ENCODE measurements at regions not wholly inside any gene's neighbourhood (a gene's known extent, or its start where the extent isn't known, plus 50 kb on each side); places are given as distances from the start of the nearest gene placed in this dataset.
"Not testable (repeated sequence)": the region's sequence is repeated elsewhere in the genome, so short reads cannot be mapped to it uniquely, and the experiment has no call there.

GRCh38 chr11:31955838-31956237 is 135.0 kb upstream of the RCN1 start:
- H3K4me3 ChIP-seq (ENCODE audit: low read length) = no peak overlapping the region
- H4K20me1 ChIP-seq (ENCODE audit: insufficient read depth) = no peaks in the 10 kb centered on the region
- no peak overlapping the region for H3K27ac ChIP-seq (ENCODE audit: low read length)
- TF ChIP-seq, protein P1, sequence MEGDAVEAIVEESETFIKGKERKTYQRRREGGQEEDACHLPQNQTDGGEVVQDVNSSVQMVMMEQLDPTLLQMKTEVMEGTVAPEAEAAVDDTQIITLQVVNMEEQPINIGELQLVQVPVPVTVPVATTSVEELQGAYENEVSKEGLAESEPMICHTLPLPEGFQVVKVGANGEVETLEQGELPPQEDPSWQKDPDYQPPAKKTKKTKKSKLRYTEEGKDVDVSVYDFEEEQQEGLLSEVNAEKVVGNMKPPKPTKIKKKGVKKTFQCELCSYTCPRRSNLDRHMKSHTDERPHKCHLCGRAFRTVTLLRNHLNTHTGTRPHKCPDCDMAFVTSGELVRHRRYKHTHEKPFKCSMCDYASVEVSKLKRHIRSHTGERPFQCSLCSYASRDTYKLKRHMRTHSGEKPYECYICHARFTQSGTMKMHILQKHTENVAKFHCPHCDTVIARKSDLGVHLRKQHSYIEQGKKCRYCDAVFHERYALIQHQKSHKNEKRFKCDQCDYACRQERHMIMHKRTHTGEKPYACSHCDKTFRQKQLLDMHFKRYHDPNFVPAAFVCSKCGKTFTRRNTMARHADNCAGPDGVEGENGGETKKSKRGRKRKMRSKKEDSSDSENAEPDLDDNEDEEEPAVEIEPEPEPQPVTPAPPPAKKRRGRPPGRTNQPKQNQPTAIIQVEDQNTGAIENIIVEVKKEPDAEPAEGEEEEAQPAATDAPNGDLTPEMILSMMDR (IDR thresholded peaks at IDR 0.05; ENCODE audit: poor library complexity, severe bottlenecking) = no peak
- no peak for TF ChIP-seq EP300 (conservative IDR thresholded peaks at IDR 0.05; ENCODE audit: poor library complexity, severe bottlenecking)
- TF ChIP-seq, protein P2, sequence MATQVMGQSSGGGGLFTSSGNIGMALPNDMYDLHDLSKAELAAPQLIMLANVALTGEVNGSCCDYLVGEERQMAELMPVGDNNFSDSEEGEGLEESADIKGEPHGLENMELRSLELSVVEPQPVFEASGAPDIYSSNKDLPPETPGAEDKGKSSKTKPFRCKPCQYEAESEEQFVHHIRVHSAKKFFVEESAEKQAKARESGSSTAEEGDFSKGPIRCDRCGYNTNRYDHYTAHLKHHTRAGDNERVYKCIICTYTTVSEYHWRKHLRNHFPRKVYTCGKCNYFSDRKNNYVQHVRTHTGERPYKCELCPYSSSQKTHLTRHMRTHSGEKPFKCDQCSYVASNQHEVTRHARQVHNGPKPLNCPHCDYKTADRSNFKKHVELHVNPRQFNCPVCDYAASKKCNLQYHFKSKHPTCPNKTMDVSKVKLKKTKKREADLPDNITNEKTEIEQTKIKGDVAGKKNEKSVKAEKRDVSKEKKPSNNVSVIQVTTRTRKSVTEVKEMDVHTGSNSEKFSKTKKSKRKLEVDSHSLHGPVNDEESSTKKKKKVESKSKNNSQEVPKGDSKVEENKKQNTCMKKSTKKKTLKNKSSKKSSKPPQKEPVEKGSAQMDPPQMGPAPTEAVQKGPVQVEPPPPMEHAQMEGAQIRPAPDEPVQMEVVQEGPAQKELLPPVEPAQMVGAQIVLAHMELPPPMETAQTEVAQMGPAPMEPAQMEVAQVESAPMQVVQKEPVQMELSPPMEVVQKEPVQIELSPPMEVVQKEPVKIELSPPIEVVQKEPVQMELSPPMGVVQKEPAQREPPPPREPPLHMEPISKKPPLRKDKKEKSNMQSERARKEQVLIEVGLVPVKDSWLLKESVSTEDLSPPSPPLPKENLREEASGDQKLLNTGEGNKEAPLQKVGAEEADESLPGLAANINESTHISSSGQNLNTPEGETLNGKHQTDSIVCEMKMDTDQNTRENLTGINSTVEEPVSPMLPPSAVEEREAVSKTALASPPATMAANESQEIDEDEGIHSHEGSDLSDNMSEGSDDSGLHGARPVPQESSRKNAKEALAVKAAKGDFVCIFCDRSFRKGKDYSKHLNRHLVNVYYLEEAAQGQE (IDR thresholded peaks at IDR 0.05; ENCODE audit: borderline replicate concordance) = no peak
- no peak for TF ChIP-seq POLR2AphosphoS5 (IDR thresholded peaks at IDR 0.05)
- H3K36me3 ChIP-seq (ENCODE audit: insufficient read depth, low read length) = no peaks in the 10 kb centered on the region
- H3K9ac ChIP-seq (ENCODE audit: low read length) = no peak overlapping the region
- H3F3A ChIP-seq (ENCODE audit: insufficient read depth, low read length, poor library complexity, severe bottlenecking) = no peaks in the 10 kb centered on the region
- H3K79me2 ChIP-seq (replicated peaks; ENCODE audit: insufficient read depth, low read length) = no peaks in the 10 kb centered on the region
- no peak overlapping the region for H2AFZ ChIP-seq (ENCODE audit: low read depth, low read length)
- H3K4me2 ChIP-seq (ENCODE audit: low read length) = no peak overlapping the region
- H3K9me3 ChIP-seq (ENCODE audit: low read length) = no peaks in the 10 kb centered on the region
- H3K27me3 ChIP-seq (ENCODE audit: insufficient read depth, low read depth, low read length) = no peaks in the 10 kb centered on the region
- no peaks in the 10 kb centered on the region for H3K9me2 ChIP-seq (ENCODE audit: insufficient read depth, low read length)

DNA sequence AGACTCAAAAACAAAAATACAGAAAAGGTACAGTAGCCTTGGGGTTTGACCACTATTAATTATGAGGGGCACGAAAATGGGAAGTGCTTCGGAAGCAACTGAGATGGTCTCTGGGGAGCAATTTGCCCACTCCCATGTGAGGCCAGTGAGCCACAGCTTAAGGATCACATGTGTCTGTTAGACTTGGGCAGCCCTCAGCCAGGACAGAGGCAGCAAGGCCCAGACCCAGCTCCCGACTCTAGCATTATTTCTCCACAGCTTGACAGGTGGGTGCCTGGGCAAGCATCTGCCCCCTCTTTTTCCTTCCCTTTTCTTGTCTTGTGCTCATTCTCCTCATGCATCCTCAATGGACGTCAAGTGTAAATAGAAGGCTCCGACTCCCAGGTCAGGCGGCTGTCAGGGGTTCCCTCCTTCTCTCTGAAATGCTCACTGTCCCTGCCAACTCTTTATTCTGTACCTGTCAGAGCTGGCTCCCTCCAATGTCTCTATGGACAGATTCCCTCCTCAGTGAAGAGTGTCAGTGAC is 137.0 kb upstream of the RCN1 start:
- no peaks in the 10 kb centered on the region for H3K36me3 ChIP-seq (ENCODE audit: insufficient read depth, low read length)
- no peaks in the 10 kb centered on the region for H3K9me2 ChIP-seq (ENCODE audit: insufficient read depth, low read length)
- H4K20me1 ChIP-seq (ENCODE audit: insufficient read depth) = no peaks in the 10 kb centered on the region
- no peak overlapping the region for H3K4me2 ChIP-seq (ENCODE audit: low read length)
- H3K27ac ChIP-seq (ENCODE audit: low read length) = no peak overlapping the region
- H3K79me2 ChIP-seq (replicated peaks; ENCODE audit: insufficient read depth, low read length) = no peaks in the 10 kb centered on the region
- H2AFZ ChIP-seq (ENCODE audit: low read depth, low read length) = no peak overlapping the region
- H3K9ac ChIP-seq (ENCODE audit: low read length) = no peak overlapping the region
- no peak overlapping the region for H3K4me3 ChIP-seq (ENCODE audit: low read length)
- H3F3A ChIP-seq (ENCODE audit: insufficient read depth, low read length, poor library complexity, severe bottlenecking) = no peaks in the 10 kb centered on the region
- H3K27me3 ChIP-seq (ENCODE audit: insufficient read depth, low read depth, low read length) = no peaks in the 10 kb centered on the region
- TF ChIP-seq POLR2AphosphoS5 (IDR thresholded peaks at IDR 0.05) (no peak), SMC3 (conservative IDR thresholded peaks at IDR 0.05; ENCODE audit: poor library complexity) (no peak), MXI1 (conservative IDR thresholded peaks at IDR 0.05; ENCODE audit: poor library complexity, severe bottlenecking) (no peak), EZH2 (IDR thresholded peaks at IDR 0.05; ENCODE audit: borderline replicate concordance, insufficient read depth, low read length, poor library complexity, severe bottlenecking) (no peak), EP300 (conservative IDR thresholded peaks at IDR 0.05; ENCODE audit: poor library complexity, severe bottlenecking) (no peak), RAD21 (conservative IDR thresholded peaks at IDR 0.05) (no peak), TAF1 (IDR thresholded peaks at IDR 0.05; ENCODE audit: low read depth) (no peak)
- TF ChIP-seq, protein P2 (IDR thresholded peaks at IDR 0.05; ENCODE audit: borderline replicate concordance) = no peak
- TF ChIP-seq, protein P1 (IDR thresholded peaks at IDR 0.05; ENCODE audit: poor library complexity, severe bottlenecking) = no peak
- H3K9me3 ChIP-seq (ENCODE audit: low read length) = no peaks in the 10 kb centered on the region

GRCh38 chr11:31949733-31950200 is 138.6 kb upstream of the PAX6 start:
- not testable (repeated sequence) for H3K9me2 ChIP-seq (ENCODE audit: insufficient read depth, low read length); H4K20me1 ChIP-seq (ENCODE audit: insufficient read depth); H3K36me3 ChIP-seq (ENCODE audit: insufficient read depth, low read length); H3K27ac ChIP-seq (ENCODE audit: low read length); H2AFZ ChIP-seq (ENCODE audit: low read depth, low read length); H3F3A ChIP-seq (ENCODE audit: insufficient read depth, low read length, poor library complexity, severe bottlenecking); H3K9me3 ChIP-seq (ENCODE audit: low read length); H3K4me3 ChIP-seq (ENCODE audit: low read length); H3K79me2 ChIP-seq (replicated peaks; ENCODE audit: insufficient read depth, low read length); H3K9ac ChIP-seq (ENCODE audit: low read length); H3K27me3 ChIP-seq (ENCODE audit: insufficient read depth, low read depth, low read length); H3K4me2 ChIP-seq (ENCODE audit: low read length)

Measured in neural cell (in vitro differentiated cells).